ENCODE measurements at regions not wholly inside any gene's neighbourhood (a gene's known extent, or its start where the extent isn't known, plus 50 kb on each side); places are given as distances from the start of the nearest gene placed in this dataset.
"Not testable (repeated sequence)": the region's sequence is repeated elsewhere in the genome, so short reads cannot be mapped to it uniquely, and the experiment has no call there.

DNA sequence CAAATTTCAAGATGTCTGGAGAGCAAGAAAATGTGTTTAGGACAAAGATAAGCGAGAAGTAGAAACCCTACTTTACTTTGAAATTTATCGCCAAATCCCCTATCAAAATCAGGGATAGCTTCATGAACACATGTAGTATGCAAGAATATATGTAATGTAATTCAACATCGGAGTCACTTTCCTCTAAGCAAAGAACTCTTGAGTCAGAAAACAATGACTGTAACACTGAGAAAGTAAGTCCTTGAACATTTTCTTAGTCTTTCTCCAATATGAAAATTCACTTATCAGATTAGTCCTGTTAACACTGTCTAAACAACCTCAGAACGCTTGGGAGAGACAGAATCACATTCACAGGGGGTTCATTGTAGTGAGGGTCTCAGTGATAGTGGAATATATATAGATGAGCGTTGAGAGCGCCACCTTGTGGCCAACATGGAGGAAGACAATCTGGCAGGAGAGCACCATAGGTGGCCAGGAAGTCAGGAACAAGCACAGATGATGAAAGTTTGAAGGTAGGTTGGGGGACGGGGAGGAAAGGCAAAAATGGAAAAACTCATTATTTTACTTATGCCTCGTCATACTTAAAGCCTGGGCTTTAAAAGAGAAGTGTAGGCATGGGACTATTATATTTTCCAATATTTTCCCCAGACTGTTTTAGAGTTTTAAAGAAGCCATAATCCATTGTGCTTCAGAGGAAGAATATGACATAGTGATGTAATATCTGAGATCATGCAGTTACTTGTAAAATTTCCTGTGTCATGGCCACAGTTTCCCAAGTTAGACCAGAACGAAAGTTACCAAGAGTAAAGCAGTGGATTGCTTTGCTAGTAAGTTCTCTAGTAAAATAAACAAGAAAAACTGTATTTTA lies 115.5 kb upstream of the GNAI1 start:
- DNase-seq: peak; percentile 37

DNA sequence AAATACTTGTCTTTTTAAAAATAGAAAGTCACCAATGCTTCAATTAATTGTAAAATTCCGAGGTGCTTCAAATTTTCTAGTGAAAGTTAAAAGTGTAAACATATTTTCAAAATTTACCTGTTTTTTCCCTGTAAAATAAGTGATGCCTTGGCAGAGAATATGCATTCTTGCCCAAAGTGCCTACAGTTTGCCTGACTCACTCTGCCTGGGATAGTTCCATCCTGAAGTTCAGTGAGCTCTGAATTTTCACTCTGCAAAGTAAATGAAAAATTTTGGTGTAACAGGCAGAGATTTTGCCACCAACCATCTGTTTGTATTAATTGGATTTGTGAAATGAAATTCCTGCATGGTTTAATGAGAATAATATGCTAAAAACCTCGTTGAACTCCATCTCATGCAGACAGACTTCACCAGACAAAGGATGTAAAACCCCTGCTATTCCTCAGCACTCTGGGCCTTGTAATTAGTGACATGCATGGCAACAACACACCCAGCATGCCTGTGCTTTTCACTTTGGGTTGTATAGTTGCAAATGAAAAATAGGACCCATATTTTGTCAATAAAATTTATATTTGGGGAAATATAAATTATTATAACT lies 117.4 kb upstream of the GNAI1 start:
- no peak for DNase-seq

DNA sequence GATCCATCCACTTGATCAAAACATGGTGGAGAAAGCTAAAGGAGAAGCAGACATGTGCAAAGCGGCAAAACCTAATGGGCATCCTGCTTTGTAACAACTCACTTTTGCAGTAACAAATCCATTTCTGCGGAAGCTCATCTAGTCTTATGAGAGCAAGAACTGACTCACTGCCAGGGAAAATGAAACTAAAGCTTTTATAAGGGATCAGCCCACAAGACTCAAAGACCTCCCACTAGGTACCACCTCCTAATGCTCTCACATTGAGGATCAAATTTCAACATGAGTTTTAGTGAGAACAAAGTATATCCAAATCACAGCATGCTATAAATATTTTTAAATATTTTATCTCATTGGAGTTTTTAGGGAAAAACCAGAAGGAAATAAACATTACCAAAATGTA lies 120.1 kb upstream of the GNAI1 start:
- DNase-seq: no peak

DNA sequence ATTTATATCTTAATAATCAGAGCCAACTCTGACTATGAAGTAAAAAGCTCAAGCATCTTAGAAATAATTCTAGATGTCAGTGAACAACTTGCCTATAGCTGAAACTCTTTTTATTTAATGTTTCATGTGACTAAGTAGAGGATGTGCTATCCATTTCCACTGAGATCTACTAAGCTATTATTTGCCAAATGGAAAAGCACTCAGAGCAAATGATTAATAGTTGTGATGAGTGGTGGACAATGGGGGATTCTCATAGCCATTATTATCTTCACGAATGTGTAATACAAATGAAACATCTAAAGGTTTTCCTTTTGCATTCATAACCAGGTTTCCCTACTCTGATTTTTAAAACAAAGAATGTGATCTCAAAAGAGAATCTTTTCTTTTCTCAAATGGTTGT lies 126.6 kb upstream of the GNAI1 start:
- no peak for DNase-seq

DNA sequence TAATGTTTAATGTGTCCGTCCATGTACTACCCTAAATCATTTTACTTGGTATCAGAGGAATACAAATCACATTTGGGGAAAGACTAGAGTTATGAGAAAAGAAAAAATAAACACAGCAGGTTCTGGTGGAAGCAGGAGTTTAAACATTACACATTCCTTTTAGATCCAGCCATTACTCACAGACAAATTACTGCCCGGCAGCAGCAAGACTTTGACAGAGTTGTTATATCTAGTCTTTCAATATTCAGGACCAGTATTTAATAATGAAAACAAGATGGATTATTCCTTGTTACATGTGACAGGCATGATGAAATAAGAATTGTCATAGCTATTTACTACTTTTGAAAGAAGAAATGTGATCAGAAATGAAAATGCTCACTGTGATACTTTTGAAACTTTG lies 131.8 kb upstream of the GNAI1 start:
- no peak for DNase-seq

DNA sequence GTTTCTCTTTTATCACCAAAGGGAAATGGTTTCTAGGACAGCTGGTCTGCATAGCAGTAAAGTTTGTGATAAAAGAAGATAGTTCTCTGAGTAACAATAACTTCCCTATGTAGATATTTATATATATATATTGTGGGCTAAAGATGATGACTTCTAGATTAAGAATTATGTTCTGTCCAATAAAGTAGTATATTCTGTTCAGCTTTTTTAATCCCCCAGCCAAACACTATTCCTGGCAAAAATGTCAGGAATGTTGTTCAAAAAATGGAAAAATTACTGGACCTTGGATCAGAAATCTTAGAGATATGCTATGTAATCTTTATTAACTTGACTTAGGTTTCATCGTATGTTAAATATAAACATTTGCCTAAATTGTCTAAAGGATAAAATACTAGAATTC lies 136.3 kb upstream of the GNAI1 start:
- DNase-seq: no peak

DNA sequence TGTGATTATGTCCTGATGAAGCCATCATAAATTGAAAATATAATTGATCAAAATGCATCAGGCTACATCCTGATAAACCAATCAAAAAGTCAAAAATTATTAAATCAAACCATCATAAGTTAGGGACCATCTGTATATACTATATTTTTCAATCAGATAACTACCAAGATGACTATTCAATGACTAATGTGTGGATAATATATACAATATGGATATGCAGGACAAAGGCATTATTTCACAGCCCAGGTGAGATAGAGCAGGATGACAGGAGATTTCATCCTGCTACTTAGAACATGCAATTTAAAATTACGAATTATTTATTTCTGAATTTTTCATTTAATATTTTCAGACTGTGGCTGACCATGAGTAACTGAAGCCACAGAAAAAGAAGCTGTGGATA lies 137.3 kb upstream of the GNAI1 start:
- DNase-seq: no peak

DNA sequence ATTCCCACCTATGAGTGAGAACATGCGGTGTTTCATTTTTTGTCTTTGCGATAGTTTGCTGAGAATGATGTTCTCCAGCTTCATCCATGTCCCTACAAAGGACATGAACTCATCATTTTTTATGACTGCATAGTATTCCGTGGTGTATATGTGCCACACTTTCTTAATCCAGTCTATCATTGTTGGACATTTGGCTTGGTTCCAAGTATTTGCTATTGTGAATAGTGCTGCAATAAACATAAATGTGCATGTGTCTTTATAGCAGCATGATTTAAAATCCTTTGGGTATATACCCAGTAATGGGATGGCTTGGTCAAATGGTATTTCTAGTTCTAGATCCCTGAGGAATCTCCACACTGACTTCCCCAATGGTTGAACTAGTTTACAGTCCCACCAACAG lies 138.9 kb upstream of the GNAI1 start:
- DNase-seq: not testable (repeated sequence)

DNA sequence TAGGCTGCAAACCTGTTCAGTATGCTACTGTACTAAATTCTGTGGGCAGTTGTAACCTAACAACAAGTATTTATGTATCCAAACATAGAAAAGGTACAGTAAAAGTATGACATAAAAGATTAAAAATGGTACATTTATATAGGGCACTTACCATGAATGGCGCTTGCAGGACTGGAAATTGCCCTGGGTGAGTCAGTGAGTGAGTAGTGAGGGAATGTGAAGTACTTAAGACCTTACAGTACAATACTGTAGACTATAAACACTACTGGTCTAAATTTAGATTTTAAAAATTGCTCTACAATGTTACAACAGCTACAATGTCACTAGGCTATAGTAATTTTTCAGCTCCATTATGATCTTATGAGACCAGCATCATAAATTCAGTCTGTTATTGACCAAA lies 146.0 kb upstream of the GNAI1 start:
- no peak for DNase-seq

DNA sequence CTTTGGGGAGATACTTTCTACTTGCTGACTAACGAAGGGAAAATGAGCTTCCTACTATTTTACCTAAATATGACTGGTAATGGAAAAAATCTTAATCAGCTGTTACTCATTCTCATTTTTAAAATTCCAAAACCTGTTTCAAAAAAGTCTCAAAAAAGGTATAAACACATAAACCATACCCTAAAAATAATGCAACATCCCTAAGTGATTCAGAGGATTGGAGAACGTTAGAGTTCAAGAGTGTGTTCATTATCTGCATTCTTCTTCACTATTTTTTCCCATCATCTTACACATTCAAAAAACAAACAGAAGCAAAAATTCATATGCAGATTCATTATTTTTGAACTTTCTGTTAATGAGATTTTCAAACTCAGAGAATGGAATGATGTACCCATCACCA lies 150.4 kb upstream of the GNAI1 start:
- no peak for DNase-seq

DNA sequence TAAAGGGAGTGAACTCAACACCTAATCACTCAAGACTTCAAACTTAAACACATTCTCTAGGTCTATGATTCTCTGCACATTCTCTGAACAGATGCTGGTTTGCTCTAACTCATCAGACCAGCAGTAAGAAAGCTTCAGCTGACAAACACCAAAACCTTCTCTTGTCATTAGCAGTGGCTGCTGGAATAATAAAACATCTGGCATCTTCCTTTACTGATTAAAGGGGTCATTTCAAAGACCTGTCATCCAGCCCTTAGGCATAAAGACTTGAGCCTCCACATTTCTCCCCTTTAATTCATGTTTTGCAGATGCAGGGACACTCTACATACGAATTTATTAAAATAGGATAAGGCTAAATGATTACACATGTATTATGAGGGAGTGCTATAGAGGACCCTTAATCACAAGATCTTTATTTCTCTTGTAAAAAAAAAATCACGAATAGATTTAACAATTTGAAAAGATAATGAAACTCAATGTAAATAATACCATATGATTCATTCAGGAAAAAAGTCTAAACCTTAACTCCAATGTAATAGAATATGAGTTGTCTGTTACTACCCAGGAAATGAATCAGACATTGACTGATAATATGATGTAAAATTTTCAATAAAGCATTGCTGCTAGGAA lies 152.4 kb upstream of the GNAI1 start:
- DNase-seq: no peak

DNA sequence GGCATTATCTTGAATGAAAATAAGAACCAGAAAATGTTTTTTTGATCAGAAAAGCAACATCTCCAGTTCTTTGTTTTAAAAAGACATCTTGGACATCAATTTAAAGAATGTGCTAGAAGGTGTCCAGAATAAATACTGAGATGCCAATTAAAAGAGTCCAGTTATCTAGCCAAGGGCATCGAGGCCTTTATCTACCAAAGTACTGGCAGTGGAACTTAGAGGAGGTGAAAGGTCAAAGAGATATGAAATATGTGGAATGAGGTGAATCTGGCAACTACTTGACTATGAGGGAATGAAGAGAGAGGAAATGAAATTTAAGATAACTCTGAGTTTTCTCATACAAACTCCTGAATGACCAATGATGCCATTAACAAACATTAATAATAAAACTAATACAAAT lies 154.3 kb upstream of the GNAI1 start:
- DNase-seq: no peak

DNA sequence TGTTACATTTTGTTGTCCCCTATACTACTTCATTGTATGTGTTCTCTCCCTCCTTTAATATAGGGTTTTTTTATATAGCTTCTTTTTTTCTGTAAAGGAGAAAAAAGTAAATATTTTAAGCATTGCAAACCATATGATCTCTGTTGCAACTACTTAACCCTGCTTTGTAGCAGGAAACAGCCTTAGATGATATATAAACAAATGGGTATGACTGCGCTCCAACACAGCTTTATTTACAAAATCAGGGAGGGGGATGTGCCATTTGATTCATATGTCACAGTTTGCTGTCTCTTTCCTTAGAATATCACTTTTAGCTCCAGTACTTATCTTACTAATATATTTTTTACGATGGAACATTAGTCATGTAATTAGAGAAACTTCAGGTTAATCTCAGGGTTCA lies 155.2 kb upstream of the GNAI1 start:
- no peak for DNase-seq

DNA sequence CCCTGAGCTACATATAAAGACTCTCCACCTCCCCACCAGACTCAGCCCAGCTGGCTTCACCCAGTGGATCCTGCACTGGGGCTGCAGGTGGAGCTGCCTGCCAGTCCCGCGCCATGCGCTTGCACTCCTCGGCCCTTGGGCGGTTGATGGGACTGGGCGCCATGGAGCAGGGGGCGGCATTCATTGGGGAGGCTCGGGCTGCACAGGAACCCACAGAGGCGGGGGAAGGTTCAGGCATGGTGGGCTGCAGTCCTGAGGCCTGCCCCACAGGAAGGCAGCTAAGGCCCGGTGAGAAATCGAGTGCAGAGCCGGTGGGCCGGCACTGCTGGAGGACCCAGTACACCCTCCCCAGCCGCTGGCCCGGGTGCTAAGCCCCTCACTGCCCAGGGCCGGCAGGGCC lies 157.2 kb upstream of the GNAI1 start:
- no peak for DNase-seq

DNA sequence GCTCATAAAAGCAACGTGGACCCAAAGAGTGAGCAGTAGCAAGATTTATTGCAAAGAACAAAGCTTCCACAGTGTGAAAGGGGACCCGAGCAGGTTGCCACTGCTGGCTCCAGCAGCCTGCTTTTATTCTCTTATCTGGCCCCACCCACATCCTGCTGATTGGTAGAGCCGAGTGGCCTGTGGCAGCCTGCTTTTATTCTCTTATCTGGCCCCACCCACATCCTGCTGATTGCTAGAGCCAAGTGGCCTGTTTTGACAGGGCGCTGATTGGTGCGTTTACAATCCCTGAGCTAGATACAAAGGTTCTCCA lies 158.0 kb upstream of the GNAI1 start:
- DNase-seq: not testable (repeated sequence)

DNA sequence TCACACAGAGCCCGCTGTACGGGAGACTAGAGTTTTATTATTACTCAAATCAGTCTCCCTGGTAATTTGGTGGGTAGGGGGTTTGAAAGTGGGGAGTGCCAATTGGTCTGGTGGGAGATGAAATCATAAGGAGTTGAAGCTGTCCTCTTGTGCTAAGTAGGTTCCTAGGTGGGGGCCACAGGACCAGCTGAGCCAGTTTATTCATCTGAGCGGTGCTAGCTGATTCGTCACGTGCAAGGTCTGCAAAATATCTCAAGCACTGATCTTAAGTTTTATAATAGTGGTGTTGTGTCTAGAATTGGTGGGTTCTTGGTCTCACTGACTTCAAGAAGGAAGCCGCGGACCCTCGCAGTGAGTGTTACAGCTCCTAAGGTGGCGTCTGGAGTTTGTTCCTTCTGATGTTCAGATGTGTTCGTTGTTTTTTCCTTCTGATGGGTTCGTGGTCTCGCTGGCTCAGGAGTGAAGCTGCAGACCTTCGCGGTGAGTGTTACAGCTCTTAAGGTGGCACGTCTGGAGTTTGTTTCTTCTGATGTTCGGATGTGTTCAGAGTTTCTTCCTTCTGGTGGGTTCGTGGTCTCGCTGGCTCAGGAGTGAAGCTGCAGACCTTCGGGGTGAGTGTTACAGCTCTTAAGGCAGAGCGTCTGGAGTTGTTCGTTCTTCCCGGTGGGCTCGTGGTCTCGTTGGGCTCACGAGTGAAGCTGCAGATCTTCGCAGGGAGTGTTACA lies 158.5 kb upstream of the GNAI1 start:
- not testable (repeated sequence) for DNase-seq

DNA sequence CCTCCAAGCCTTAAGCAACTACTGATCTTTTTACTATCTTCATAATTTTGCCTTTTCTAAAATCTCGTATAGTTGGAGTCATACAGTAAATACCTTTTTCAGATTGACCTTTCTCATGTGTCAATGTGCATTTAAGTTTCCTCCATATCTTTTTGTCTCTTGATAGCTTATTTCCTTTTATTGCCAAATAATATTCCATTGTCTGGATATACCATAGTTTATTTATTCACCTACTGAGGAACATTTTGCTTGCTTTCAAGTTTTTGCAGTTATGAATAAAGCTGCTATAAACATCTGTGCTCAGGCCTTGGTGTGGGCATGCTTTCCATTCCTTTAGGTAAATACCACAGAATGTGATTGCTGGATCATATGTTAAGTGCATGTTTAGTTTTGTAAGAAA lies 161.2 kb upstream of the GNAI1 start:
- DNase-seq: no peak

DNA sequence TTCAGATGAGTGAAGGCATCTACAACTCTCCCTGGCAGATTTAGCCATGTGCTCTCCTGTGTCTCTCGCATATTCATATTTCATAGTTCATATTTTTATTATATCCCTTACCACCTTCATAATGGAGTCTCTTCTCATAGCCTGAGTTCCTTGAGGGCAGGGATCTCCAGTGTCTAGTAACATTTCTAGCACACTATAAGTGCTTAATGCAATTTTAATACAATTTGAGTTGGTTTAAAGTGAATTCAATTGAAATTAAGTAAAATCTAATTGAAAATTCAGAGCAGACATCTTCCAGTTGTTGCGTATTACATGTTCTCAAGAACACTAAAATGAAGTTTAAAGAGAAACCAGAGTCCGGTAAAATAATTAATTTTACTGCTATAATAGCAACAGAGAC lies 163.6 kb upstream of the GNAI1 start:
- no peak for DNase-seq

DNA sequence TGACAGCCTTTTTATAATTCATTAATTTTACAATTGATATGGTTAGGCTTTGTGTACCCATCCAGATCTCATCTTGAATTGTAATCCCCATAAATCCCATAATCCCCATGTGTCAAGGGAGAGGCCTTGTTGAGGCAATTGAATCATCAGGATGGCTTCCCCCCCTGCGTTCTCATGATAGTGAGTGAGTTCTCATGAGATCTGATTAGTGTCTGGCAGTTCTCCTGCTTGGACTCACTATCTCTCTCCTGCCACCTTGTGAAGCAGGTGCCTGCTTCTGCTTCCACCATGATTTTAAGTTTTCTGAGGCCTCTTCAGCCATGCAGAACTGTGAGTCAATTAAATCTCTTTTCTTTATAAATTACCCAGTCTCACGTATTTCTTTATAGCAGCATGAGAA lies 165.7 kb upstream of the GNAI1 start:
- no peak for DNase-seq

DNA sequence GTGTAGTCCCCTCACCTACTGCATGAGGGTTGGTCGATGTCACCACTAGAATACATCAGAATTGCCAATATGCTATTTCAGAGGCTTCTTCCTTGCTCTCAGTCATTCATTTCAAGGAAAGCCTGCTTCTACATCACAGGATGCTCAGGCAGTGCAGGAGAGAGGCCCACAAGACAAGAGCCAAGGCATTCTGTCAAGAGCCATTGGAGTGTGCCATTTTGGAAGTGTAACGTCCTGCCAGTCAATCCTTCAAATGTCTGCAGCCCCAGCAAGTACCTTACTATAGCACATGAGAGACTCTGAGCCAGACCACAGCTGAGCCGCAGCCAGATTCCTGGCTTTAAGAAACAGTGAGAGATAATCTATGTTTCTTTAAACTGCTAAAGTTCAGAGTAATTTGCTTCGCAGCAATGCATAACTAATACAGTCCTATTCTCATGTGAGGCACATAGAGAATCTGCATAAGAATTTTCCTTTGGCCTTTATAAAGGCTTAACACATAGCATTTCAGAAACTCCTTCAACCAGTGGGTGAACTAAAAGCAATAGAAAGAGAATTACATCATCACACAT lies 166.5 kb upstream of the GNAI1 start:
- no peak for DNase-seq

DNA sequence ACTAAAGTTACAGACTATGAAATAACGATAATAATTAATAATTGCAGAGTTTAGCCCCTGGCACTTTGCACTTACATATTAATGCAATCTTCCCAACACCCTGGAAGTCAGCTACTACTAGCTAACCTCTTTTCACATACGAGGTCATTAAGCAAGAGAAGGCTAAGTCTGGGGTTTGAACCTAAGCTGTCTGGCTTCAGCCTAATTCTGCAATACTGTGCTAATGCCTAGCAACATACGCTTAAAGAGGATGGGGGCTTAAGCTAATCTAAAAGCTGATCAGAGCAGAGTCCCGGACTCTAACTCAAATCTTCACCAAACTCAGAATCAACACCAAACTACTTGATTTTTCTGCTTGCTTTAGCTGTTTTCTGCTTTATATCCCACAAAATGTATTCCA lies 168.7 kb upstream of the GNAI1 start:
- no peak for DNase-seq

DNA sequence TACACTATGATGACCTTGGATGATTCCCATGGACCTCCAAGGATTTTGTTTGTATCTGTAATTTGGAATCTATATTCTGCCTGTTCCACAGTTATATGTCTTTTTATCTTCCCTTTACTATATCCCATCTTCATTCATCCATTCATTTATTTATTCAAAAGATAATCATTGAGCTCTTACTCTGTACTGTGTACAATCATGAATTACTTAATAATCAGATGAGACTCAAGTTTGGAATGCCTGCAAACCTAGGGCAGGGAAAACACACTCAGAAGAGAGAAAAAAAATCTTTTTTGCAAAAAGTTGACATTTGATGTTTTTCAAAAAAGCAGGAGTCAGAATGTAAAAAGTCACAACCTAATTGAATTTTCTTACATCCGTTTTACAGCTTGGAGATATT lies 170.2 kb upstream of the GNAI1 start:
- no peak for DNase-seq

DNA sequence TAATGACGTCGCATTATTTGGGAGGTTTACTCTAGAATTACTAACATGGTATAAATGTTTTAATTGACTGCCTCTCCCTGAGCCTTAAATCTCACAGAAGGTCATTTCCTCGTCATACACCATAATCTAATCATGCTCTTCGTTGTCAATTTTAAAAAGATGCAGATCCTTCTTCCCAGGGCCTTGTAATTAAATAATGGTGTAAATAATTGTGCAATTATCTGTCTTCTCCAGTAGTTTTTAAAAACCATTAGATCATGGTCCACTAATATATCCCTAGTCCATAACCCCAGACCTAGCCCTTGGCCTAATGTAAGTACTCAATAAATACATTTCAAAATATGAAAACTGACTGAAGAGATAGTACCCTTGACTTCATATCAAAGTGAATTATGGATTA lies 181.5 kb upstream of the GNAI1 start:
- no peak for DNase-seq

DNA sequence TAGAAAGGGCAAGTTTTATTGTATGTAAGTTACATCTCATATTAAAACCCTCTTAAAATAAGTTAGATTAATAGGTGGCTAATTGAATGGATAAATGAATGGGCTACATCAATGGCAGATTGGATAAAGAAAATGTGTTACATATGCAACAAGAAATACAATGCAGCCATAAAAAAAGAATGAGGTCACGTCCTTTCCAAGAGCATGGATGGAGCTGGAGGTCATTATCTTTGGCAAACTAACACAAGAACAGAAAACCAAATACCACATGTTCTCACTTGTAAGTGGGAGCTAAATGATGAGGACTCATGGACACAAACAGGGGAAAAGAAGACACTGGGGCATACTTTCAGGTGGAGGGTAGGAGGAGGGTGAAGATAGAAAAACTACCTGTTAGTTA lies 182.2 kb upstream of the GNAI1 start:
- DNase-seq: no peak
